ENCODE measurements at regions not wholly inside any gene's neighbourhood (a gene's known extent, or its start where the extent isn't known, plus 50 kb on each side); places are given as distances from the start of the nearest gene placed in this dataset.
"Not testable (repeated sequence)": the region's sequence is repeated elsewhere in the genome, so short reads cannot be mapped to it uniquely, and the experiment has no call there.

GRCh38 chr7:63856466-63856865 is 142.2 kb upstream of the ZNF722 start:
- ATAC-seq; H3K4me1 ChIP-seq; H3K4me3 ChIP-seq; H3K36me3 ChIP-seq (ENCODE audit: insufficient read depth in 1 of 2, low read depth in 1 of 2); H3K27me3 ChIP-seq (ENCODE audit: insufficient read depth in 3 of 3, low read length in 2 of 3); H3K27ac ChIP-seq; H3K9me3 ChIP-seq; intact Hi-C loops (cut with DNase I); DNase-seq: not testable (repeated sequence)
- WGBS, 3 donors: 66 to 80% (median 77%) methylated on average over 3 of the region's 3 CpGs

GRCh38 chr7:63867127-63867526 is 131.5 kb upstream of the ZNF722 start:
- Histone ChIP-seq H3K9me3 (peaks cover 27% of the 10 kb centered on the region), H3K27ac (no peak overlapping the region), H3K4me3 (no peak overlapping the region), H3K36me3 (ENCODE audit: insufficient read depth in 1 of 2, low read depth in 1 of 2) (no peaks in the 10 kb centered on the region), H3K27me3 (ENCODE audit: insufficient read depth in 3 of 3, low read length in 2 of 3) (no peaks in the 10 kb centered on the region), H3K4me1 (no peaks in the 10 kb centered on the region)
- no peak for TF ChIP-seq CTCF (IDR thresholded peaks at IDR 0.05)
- no peak for ATAC-seq
- DNase-seq: no peak
- intact Hi-C loops (cut with DNase I): no loop called here

GRCh38 chr7:63874242-63874641 is 124.4 kb upstream of the ZNF722 start:
- ATAC-seq; intact Hi-C loops (cut with DNase I); DNase-seq; H3K36me3 ChIP-seq (ENCODE audit: insufficient read depth in 1 of 2, low read depth in 1 of 2); H3K4me3 ChIP-seq; H3K4me1 ChIP-seq; H3K27ac ChIP-seq; H3K27me3 ChIP-seq (ENCODE audit: insufficient read depth in 3 of 3, low read length in 2 of 3): not testable (repeated sequence)
- 92 to 95% (median 95%) methylated on average over 15 to 30 of the region's 30 CpGs for WGBS, 3 donors
- H3K9me3 ChIP-seq: peaks cover 50% of the 10 kb centered on the region

- no peak overlapping the region for H3K4me3 ChIP-seq
- WGBS, 3 donors: 86 to 91% (median 88%) methylated on average over 1 of the region's 1 CpG
- no peaks in the 10 kb centered on the region for H3K36me3 ChIP-seq (ENCODE audit: insufficient read depth in 1 of 2, low read depth in 1 of 2)
- H3K9me3 ChIP-seq: peaks cover 54% of the 10 kb centered on the region
- DNase-seq: no peak
- TF ChIP-seq CTCF (IDR thresholded peaks at IDR 0.05): no peak
- no peak for ATAC-seq
- intact Hi-C loops (cut with DNase I): no loop called here
- no peak overlapping the region for H3K27ac ChIP-seq
- no peaks in the 10 kb centered on the region for H3K27me3 ChIP-seq (ENCODE audit: insufficient read depth in 3 of 3, low read length in 2 of 3)
- no peaks in the 10 kb centered on the region for H3K4me1 ChIP-seq
Measured at GRCh38 chr7:63876707-63877322, 121.8 kb upstream of the ZNF722 start.

- no peak for TF ChIP-seq CTCF (IDR thresholded peaks at IDR 0.05)
- Histone ChIP-seq H3K4me3 (no peak overlapping the region), H3K9me3 (no peaks in the 10 kb centered on the region), H3K36me3 (ENCODE audit: insufficient read depth in 1 of 2, low read depth in 1 of 2) (no peaks in the 10 kb centered on the region), H3K27me3 (ENCODE audit: insufficient read depth in 3 of 3, low read length in 2 of 3) (peaks cover 0 to 4% (median 0%) of the 10 kb centered on the region in 3 donors), H3K4me1 (no peaks in the 10 kb centered on the region), H3K27ac (no peak overlapping the region)
- WGBS, 3 donors: 68 to 74% (median 69%) methylated on average over 5 of the region's 5 CpGs
- no peak for ATAC-seq
- DNase-seq: no peak
- intact Hi-C loops (cut with DNase I): no loop called here
Measured at GRCh38 chr7:63887031-63887430, 111.6 kb upstream of the ZNF722 start.

All from psoas muscle (tissue), 7 donors.